ENCODE measurements at regions not wholly inside any gene's neighbourhood (a gene's known extent, or its start where the extent isn't known, plus 50 kb on each side); places are given as distances from the start of the nearest gene placed in this dataset.
A peak's percentile ranks its signal among the peaks of the same experiment; 100 is the strongest.

DNA sequence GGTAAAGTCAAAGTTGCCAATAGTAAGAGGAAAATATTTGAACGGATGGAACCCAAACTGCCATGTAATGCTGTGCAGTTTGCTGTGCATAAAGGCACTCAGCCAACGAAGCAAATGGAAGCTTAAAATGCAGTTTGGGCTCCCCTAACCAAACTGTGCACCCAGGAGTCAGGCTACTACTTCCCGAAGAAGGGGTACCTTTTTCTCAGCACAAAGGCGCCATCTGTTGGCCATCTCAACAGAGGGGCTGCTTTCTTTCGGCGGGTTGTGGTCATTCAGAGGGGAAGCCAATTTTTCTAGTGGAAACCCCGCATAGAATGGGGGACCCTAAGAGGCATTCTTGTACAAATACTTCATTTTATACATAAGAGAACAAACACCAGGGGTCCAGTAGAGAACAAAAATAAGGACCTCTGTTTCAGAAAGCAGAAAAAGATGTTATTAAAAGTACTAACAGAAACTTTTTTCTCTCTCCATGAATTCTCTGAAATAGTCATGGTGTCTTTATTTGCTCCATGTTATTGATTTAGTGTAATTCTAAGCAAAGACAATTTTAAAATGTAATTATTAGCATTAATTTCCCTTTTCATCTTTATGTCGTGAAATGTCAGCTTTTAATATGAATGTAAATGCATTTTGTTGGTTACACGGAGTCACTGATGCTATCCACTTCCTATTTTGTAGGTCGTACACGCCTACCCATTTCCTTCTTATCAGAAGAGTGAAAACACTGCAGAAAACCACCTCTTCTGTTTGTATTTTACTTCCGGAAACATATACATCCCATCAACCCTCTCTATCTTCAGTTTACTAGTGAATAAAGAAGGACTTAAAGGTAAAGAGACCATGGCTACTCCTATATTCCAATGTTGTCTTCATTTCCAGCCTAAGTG is 453.3 kb downstream of the KCNJ2 start:
- Histone ChIP-seq H3K4me2 (ENCODE audit: insufficient read depth, low read length) (peak overlapping the region; percentile 74), H3K36me3 (ENCODE audit: control insufficient read depth in 2 of 2, extremely low read depth in 1 of 2, insufficient read depth in 2 of 2, low read length in 2 of 2) (no peaks in the 10 kb centered on the region), H3K27me3 (ENCODE audit: control insufficient read depth in 2 of 2, insufficient read depth in 2 of 2, low read length in 2 of 2) (no peaks in the 10 kb centered on the region), H2AFZ (ENCODE audit: low read depth, low read length) (peak overlapping the region; percentile 72), H3K4me3 (replicated peaks in 1 of 3; ENCODE audit: insufficient read depth in 1 of 3, low read depth in 1 of 3, low read length in 3 of 3) (no peak overlapping the region), H4K20me1 (replicated peaks; ENCODE audit: control insufficient read depth, extremely low read depth, insufficient read depth, low read length) (no peaks in the 10 kb centered on the region), H3K9me1 (replicated peaks; ENCODE audit: control insufficient read depth, extremely low read depth, insufficient read depth, low read length) (no peaks in the 10 kb centered on the region), H3K79me2 (ENCODE audit: control insufficient read depth, insufficient read depth, low read length) (no peaks in the 10 kb centered on the region), H3K27ac (ENCODE audit: insufficient read depth, low read depth, low read length) (no peak overlapping the region), H3K4me1 (ENCODE audit: control insufficient read depth, extremely low read depth, insufficient read depth, low read length) (peaks cover 5% of the 10 kb centered on the region), H3K9me3 (replicated peaks; ENCODE audit: control insufficient read depth, insufficient read depth, low read length) (no peaks in the 10 kb centered on the region), H3K9ac (replicated peaks; ENCODE audit: extremely low read depth, insufficient read depth, low read length) (no peak overlapping the region)
- CTCF ChIA-PET: interaction anchor here (0.6 to 5.7 kb wide), 28 partner anchors 9 to 1109 kb away, joined by 3 to 64 read pairs (median 4); no protein-coding TSS in a partner anchor
- POLR2A ChIA-PET: no interaction called here
- DNase-seq (ENCODE audit: low read depth, low spot score) (peak; percentile 76), FAIRE-seq (peak; percentile 92)
- BruUV-seq (replicated peaks): no TSS peak
- TF ChIP-seq JUN (IDR thresholded peaks at IDR 0.05; ENCODE audit: borderline replicate concordance, insufficient read depth, insufficient read length, low read depth) (no peak), EZH2 (IDR thresholded peaks at IDR 0.05; ENCODE audit: borderline replicate concordance, low read depth, low read length, severe bottlenecking) (no peak), POLR2A (IDR thresholded peaks at IDR 0.05; ENCODE audit: low read depth, low read length) (no peak), GATA2 (IDR thresholded peaks at IDR 0.05; ENCODE audit: insufficient read depth, insufficient read length, low read depth, low read length) (no peak), MYC (IDR thresholded peaks at IDR 0.05; ENCODE audit: low read depth, low read length) (no peak), FOS (IDR thresholded peaks at IDR 0.05; ENCODE audit: borderline replicate concordance, insufficient read depth, low read length) (no peak)
- TF ChIP-seq, protein P1, sequence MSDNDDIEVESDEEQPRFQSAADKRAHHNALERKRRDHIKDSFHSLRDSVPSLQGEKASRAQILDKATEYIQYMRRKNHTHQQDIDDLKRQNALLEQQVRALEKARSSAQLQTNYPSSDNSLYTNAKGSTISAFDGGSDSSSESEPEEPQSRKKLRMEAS (IDR thresholded peaks at IDR 0.05; ENCODE audit: insufficient read depth, insufficient read length): no peak
- TF ChIP-seq, protein P2, sequence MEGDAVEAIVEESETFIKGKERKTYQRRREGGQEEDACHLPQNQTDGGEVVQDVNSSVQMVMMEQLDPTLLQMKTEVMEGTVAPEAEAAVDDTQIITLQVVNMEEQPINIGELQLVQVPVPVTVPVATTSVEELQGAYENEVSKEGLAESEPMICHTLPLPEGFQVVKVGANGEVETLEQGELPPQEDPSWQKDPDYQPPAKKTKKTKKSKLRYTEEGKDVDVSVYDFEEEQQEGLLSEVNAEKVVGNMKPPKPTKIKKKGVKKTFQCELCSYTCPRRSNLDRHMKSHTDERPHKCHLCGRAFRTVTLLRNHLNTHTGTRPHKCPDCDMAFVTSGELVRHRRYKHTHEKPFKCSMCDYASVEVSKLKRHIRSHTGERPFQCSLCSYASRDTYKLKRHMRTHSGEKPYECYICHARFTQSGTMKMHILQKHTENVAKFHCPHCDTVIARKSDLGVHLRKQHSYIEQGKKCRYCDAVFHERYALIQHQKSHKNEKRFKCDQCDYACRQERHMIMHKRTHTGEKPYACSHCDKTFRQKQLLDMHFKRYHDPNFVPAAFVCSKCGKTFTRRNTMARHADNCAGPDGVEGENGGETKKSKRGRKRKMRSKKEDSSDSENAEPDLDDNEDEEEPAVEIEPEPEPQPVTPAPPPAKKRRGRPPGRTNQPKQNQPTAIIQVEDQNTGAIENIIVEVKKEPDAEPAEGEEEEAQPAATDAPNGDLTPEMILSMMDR (IDR thresholded peaks at IDR 0.05; ENCODE audit: extremely low read depth in 1 of 2, insufficient read depth in 1 of 2, low read depth in 1 of 2, low read length in 2 of 2): peak; percentile 64 to 79
- intact Hi-C loops (cut with micrococcal nuclease): loop anchor here (1.0 to 5.0 kb wide), 10 partner anchors 70 to 1096 kb away; partner anchors contain the start of gene KCNJ2
- dilution Hi-C loops (cut with MboI; ENCODE audit: extremely low pct_ligation_motif_present, low sequenced_read_pairs): no loop called here

All from endothelial cell of umbilical vein (primary cell).